ENCODE measurements at regions not wholly inside any gene's neighbourhood (a gene's known extent, or its start where the extent isn't known, plus 50 kb on each side); places are given as distances from the start of the nearest gene placed in this dataset.
"Not testable (repeated sequence)": the region's sequence is repeated elsewhere in the genome, so short reads cannot be mapped to it uniquely, and the experiment has no call there.

GRCh38 chr3:113377158-113377557 is 64.1 kb downstream of the CFAP44 start:
- Mint-ChIP-seq H3K27me3 (no peaks in the 10 kb centered on the region), H3K9me3 (no peaks in the 10 kb centered on the region), H3K36me3 (ENCODE audit: low read depth) (no peaks in the 10 kb centered on the region), H3K27ac (no peak overlapping the region), H3K4me1 (no peaks in the 10 kb centered on the region), H3K4me3 (no peak overlapping the region)
- no peak for DNase-seq
- intact Hi-C loops (cut with micrococcal nuclease): no loop called here

- no peaks in the 10 kb centered on the region for H3K4me1 Mint-ChIP-seq
These were observed 67.2 kb downstream of the CFAP44 start for GRCh38 chr3:113374078-113374477.

GRCh38 chr3:113366800-113367199 is 74.5 kb downstream of the CFAP44 start:
- H3K27ac Mint-ChIP-seq; H3K9me3 Mint-ChIP-seq; H3K36me3 Mint-ChIP-seq (ENCODE audit: low read depth); H3K4me1 Mint-ChIP-seq; H3K4me3 Mint-ChIP-seq; intact Hi-C loops (cut with micrococcal nuclease); H3K27me3 Mint-ChIP-seq: not testable (repeated sequence)
- DNase-seq: peak; percentile 28

More at GRCh38 chr3:113374078-113374477, 67.2 kb downstream of the CFAP44 start:
- Mint-ChIP-seq H3K36me3 (ENCODE audit: low read depth) (no peaks in the 10 kb centered on the region), H3K27ac (no peak overlapping the region), H3K9me3 (peaks cover 5% of the 10 kb centered on the region), H3K4me3 (no peak overlapping the region), H3K27me3 (no peaks in the 10 kb centered on the region)
- intact Hi-C loops (cut with micrococcal nuclease): loop anchor here (2.0 kb wide), 1 partner anchor 73 kb away; no protein-coding TSS in a partner anchor
- DNase-seq: no peak

GRCh38 chr3:113355340-113355739 is 86.0 kb downstream of the CFAP44 start:
- H3K4me3 Mint-ChIP-seq; H3K27me3 Mint-ChIP-seq; H3K27ac Mint-ChIP-seq; H3K4me1 Mint-ChIP-seq; H3K9me3 Mint-ChIP-seq; DNase-seq; intact Hi-C loops (cut with micrococcal nuclease); H3K36me3 Mint-ChIP-seq (ENCODE audit: low read depth): not testable (repeated sequence)

- Mint-ChIP-seq H3K36me3 (ENCODE audit: low read depth) (no peaks in the 10 kb centered on the region), H3K9me3 (peaks cover 5% of the 10 kb centered on the region), H3K27me3 (no peaks in the 10 kb centered on the region), H3K27ac (no peak overlapping the region), H3K4me3 (no peak overlapping the region), H3K4me1 (no peaks in the 10 kb centered on the region)
- DNase-seq: peak; percentile 48
- intact Hi-C loops (cut with micrococcal nuclease): no loop called here
These were observed 87.0 kb downstream of the CFAP44 start for GRCh38 chr3:113354307-113354706.

GRCh38 chr3:113353678-113354077 is 87.6 kb downstream of the CFAP44 start:
- peak; percentile 42 for DNase-seq
- Mint-ChIP-seq H3K36me3 (ENCODE audit: low read depth) (no peaks in the 10 kb centered on the region), H3K4me1 (no peaks in the 10 kb centered on the region), H3K9me3 (peaks cover 5% of the 10 kb centered on the region), H3K4me3 (no peak overlapping the region), H3K27ac (no peak overlapping the region), H3K27me3 (no peaks in the 10 kb centered on the region)
- intact Hi-C loops (cut with micrococcal nuclease): no loop called here

GRCh38 chr3:113340785-113341184 is 100.5 kb downstream of the CFAP44 start:
- no peak for DNase-seq
- Mint-ChIP-seq H3K4me3 (no peak overlapping the region), H3K27ac (no peak overlapping the region), H3K36me3 (ENCODE audit: low read depth) (no peaks in the 10 kb centered on the region), H3K27me3 (no peaks in the 10 kb centered on the region), H3K4me1 (no peaks in the 10 kb centered on the region), H3K9me3 (no peaks in the 10 kb centered on the region)
- intact Hi-C loops (cut with micrococcal nuclease): no loop called here

- intact Hi-C loops (cut with micrococcal nuclease): no loop called here
These were observed 101.6 kb downstream of the CFAP44 start for GRCh38 chr3:113339616-113340244.

More at GRCh38 chr3:113339616-113340244, 101.6 kb downstream of the CFAP44 start:
- no peaks in the 10 kb centered on the region for H3K9me3 Mint-ChIP-seq
- H3K36me3 Mint-ChIP-seq (ENCODE audit: low read depth): no peaks in the 10 kb centered on the region
- H3K4me1 Mint-ChIP-seq: no peaks in the 10 kb centered on the region
- no peak overlapping the region for H3K4me3 Mint-ChIP-seq
- H3K27ac Mint-ChIP-seq: no peak overlapping the region
- no peaks in the 10 kb centered on the region for H3K27me3 Mint-ChIP-seq
- no peak for DNase-seq

Measured in activated CD4-positive, alpha-beta T cell treated with anti-CD3 and anti-CD28 coated beads, Interleukin-2, amount 10 ng/mL, durations not matched to agents 24 days and 14 days (primary cell).